IPS-NIHi7 (cell line): ENCODE measurements at regions not wholly inside any gene's neighbourhood (a gene's known extent, or its start where the extent isn't known, plus 50 kb on each side); places are given as distances from the start of the nearest gene placed in this dataset.

Source experiments
- DNase-seq: peaks from one replicate; pipeline ENCODE4 v3.0.0; 2012; ENCODE audit warnings: mixed read lengths; ENCODE audit errors: extremely low spot score

GRCh38 chr15:46708226-46708625 is 1009.1 kb upstream of the SEMA6D start:
- DNase-seq, result no peak

GRCh38 chr15:46709460-46710083 is 1007.7 kb upstream of the SEMA6D start:
- DNase-seq, result no peak

GRCh38 chr15:46710401-46710960 is 1006.8 kb upstream of the SEMA6D start:
- no peak for DNase-seq

GRCh38 chr15:46713045-46713444 is 1004.3 kb upstream of the SEMA6D start:
- DNase-seq, result no peak

DNA sequence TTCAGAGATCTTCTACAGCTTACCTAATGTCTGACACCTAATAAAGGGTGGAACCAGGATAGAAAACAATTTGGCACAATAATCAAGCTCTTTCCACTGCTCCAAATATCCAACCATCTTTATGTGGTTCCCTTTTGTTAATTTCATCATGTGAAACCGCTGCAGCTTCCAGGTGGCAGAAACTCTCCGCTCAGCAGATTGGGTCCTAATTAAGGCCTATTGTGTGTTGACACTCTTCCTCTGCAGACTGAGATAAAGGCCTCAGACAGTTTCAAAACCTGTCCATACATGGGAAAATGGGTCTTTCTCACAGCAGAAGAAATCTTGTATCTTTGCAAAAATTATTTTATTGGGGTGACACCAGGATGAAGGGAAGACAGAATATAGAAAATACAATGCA is 1002.4 kb upstream of the SEMA6D start:
- DNase-seq, result no peak

GRCh38 chr15:46723308-46723707 is 994.0 kb upstream of the SEMA6D start:
- DNase-seq, result no peak

GRCh38 chr15:46732060-46732459 is 985.2 kb upstream of the SEMA6D start:
- no peak for DNase-seq

DNA sequence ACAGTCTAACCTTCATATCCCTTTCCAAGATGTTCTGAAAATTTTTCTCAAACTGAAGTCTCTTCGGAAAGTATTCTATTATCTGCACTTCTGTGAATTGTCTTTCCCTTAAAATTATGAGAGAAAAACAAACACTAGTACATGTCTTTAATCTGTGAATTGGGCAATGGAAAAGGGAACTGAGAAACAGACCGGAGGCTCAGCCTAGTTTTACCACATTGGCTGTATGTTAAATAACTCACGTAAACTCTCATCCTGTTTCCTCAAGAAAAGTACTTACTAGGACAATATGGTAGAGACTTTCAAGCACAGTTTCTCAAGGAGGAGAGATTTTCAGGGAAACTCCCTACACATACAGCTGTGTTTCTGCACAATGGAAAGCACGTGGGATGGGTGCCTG is 982.2 kb upstream of the SEMA6D start:
- no peak for DNase-seq

DNA sequence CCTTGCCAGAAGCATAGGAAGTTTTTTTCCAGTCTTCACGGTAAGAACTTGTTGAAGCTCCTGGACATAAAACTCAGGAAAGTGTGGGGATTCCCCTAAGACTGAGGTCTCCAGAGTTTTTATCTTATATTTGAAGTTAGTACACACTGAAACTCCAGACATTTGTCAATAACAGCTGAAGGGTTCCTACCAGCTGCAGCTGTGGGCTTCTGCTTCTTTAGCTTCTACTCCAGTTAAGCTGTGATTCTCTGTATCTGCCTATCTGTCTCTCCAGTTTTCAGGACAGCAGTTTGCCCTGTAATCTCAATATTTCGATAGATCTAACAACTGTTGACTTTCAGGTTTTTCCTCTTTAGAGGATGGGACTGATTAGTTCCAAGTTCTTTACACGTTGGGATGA is 966.0 kb upstream of the SEMA6D start:
- no peak for DNase-seq

DNA sequence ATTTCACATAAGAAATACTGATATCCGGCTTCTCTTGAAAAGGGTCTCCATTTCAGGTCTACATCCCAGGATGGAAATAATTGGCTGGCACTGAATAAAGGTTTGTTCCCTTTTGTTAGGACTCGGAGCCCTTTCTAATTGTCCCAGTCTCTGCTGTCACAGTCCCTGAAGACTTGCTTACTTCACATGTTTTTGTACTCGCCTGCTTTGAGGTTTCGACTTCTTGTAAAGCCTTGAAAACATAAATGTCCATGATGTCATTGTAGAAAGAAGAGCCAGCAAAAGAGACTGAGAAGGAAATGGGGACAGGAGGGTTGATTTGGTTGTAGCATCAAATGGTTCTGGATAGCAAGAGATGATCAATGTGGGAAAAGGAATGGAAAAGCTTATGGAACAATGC is 963.4 kb upstream of the SEMA6D start:
- no peak for DNase-seq

DNA sequence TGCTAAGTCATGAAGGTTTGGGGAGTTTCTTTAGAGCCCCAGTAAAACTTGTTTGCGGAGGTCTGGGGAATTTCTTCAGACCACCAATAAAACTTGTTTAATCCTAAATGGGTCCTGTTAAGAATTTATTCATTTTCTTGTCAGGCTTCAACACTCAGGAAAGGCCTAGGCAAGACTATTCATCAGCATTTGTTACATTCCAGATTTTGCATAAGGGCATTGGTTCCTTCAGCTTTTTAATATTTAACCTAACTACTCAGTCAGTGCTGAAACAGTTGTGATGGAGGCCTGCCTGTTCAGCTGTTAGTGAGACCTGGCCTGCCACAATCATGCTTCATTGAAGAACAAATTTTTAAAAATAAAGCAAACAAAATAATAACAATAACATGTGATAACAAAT is 954.2 kb upstream of the SEMA6D start:
- DNase-seq, result no peak

DNA sequence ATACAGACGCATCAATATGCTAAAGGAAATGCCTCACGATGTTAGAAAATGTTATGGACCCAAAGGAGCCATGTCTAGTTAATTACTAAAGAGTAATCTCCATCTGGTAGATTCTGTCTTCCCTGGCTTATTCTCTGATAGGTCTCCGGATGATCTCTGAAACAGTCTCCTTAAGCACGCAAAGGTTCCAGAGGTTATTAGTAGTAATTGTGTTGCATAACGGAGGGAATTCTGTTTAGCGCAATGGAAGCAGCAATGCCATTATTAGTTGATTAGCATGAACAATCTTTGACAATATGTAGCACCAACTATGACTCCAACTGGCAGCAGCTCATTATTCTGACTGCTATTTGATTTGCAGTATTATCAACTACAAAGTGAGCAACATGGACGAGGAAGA is 952.5 kb upstream of the SEMA6D start:
- no peak for DNase-seq

GRCh38 chr15:46766021-46766420 is 951.3 kb upstream of the SEMA6D start:
- DNase-seq, result no peak

DNA sequence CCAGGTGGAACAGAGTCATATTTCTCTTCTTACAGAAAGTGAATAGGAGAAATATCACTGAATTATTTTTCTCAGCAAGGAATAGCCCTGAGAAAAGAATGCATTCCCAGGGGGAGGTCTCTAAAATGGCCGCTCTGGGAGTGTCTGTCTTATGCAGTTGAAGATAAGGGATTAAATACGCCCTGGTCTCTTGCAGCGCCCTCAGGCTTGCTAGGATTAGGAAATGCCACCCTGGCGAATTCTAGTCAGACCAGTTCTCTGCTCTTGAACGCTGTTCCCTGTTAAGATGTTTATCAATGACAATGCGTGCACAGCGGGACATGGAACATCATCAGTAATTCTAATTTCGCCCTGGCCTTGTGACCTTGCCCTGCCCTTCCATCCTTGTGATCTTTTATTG is 949.0 kb upstream of the SEMA6D start:
- no peak for DNase-seq

DNA sequence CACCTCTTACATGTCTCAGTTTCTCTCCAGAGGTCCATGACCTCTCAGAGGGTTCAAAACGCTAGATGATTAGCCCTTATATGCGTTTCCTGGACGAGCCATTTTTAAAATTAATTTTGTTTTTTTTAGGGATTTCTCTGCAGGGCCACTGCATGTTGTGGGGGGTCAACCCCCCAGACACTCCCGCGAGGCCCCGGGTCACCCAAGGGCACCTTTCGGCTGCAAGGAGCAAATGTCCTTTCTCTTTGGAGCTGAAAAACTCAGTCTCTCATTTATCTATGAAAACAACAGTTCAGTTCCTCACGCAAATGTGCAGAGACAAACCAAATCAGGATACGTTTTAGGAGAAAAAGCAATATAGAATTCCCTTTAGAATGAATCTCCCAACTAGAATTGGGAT is 944.3 kb upstream of the SEMA6D start:
- no peak for DNase-seq

DNA sequence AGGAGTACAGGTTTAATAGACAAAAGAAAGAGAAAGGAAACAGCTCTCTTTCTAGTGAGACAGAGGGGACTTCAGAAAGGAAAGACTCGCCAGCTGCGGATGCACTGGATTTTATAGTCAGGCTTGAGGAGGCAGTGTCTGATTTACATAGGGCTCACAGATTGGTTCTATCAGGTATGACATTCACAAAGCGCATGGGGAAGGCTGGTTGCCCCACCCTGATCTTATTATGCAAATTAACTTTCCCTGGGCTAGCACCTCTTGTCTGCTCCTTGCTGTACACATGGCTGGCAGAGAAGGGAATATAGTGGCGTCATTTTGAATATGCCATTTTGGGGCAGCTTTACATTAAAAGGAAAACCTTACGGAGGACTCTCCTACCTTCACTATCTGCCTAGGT is 938.4 kb upstream of the SEMA6D start:
- no peak for DNase-seq

GRCh38 chr15:46786590-46787285 is 930.6 kb upstream of the SEMA6D start:
- no peak for DNase-seq

GRCh38 chr15:46795685-46796084 is 921.6 kb upstream of the SEMA6D start:
- DNase-seq, result no peak

DNA sequence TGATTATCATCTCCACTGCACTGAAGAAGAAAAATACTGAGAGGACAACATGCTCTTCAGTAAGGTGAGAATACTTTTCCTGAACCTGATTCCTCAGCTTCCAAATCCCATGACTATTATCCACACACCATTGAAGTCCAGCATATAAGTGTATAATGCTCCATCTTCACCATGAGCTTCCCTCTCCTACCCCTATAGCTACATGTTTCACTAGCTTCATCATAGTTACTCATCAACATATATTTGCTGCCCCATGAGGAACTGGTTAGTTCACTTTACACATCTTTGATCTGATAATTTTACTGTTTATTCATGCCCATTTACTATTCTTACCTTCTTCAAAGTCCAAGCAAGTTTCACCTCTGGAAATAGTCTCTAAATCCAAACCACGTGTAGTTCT is 908.5 kb upstream of the SEMA6D start:
- no peak for DNase-seq

DNA sequence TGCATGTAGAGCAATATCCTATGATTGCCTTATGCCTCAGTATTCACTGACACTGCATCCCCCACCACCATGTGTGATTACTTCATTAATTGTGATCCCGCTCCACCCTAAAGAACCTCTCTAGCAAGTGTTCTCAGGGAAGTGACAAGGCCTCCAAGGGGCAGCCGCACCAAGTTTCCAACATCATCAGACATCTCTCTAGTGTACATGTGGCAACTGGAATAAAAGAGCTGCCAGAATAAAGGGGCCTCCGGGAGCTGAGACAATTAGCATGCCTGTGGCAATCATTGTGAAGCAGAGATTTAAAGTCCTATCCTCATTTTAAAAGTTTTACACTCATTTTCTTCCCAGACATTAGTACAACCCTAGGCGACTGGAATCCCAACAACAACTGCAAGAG is 902.1 kb upstream of the SEMA6D start:
- no peak for DNase-seq

- no peak for DNase-seq
These were observed 901.5 kb upstream of the SEMA6D start for GRCh38 chr15:46815765-46816164.

DNA sequence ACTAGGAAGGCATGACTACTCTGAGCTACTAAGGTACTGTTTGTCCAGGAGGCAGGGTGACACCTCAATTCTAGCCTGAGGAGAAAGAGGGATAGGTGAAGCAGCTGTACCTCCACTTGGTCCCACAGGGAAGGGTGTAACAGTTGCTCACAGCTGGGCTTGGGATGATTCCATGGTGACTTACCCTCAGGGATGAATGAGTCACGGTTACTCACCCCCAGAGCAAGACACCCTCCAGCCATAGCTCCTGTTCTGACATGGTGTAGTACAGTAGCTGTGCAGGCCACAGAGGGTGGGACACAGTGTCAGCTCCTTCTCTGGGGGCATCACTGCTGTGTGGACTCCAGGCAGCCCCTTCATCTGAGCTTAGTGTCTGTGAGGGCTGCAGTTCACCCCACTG is 868.6 kb upstream of the SEMA6D start:
- DNase-seq, result no peak

GRCh38 chr15:46853600-46853999 is 863.7 kb upstream of the SEMA6D start:
- no peak for DNase-seq

DNA sequence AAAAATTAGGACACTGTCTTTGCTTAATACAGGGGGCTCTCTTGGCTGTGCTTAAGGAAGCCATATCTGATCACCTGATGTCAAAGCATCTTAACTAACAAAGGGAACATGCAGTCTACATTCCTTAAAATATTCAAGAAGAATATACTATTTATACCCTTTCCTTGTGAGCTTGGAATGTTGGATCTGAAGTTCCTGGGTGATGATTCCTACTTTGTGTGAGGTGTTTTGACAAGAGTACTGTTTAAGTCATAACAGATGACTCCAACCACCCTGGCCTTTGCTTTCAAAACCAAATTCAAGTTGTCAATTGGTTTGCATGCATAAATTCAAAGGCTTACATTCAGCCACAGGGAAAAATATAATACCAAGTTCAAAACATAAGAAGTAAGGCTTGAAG is 862.7 kb upstream of the SEMA6D start:
- no peak for DNase-seq
